ENCODE measurements at regions not wholly inside any gene's neighbourhood (a gene's known extent, or its start where the extent isn't known, plus 50 kb on each side); places are given as distances from the start of the nearest gene placed in this dataset.

- WGBS (ENCODE audit: extremely low coverage, insufficient read length, low lambda C conversion rate): no CpG with 5 or more reads among the region's 3 CpGs
- H3T11ph ChIP-seq (ENCODE audit: low read length): no peak overlapping the region
- no peak overlapping the region for H4K91ac ChIP-seq (ENCODE audit: insufficient read length, low read depth, low read length)
Observed at GRCh38 chr20:12110274-12110673, 192.6 kb downstream of the BTBD3 start.

More at GRCh38 chr20:12110274-12110673, 192.6 kb downstream of the BTBD3 start:
- Histone ChIP-seq H3K56ac (ENCODE audit: insufficient read length, low read depth, low read length) (no peak overlapping the region), H2AK5ac (ENCODE audit: insufficient read length, low read length) (no peak overlapping the region), H3K27ac (ENCODE audit: insufficient read length, low read depth, low read length) (no peak overlapping the region), H3K23me2 (ENCODE audit: insufficient read length, low read depth, low read length, poor library complexity, severe bottlenecking) (no peaks in the 10 kb centered on the region), H3K4me1 (ENCODE audit: insufficient read depth, low read length) (no peaks in the 10 kb centered on the region), H3K79me2 (ENCODE audit: insufficient read depth, low read length) (no peaks in the 10 kb centered on the region), H2AFZ (ENCODE audit: low read length) (no peak overlapping the region), H3K9ac (ENCODE audit: extremely low read depth, insufficient read length, low read length) (no peak overlapping the region), H3K18ac (ENCODE audit: insufficient read length, low read depth, low read length) (no peak overlapping the region), H3K14ac (ENCODE audit: insufficient read depth, low read length) (no peak overlapping the region), H3K9me3 (ENCODE audit: control insufficient read depth, low read depth, low read length) (no peaks in the 10 kb centered on the region), H3K79me1 (ENCODE audit: insufficient read depth, low read depth, low read length, poor library complexity, severe bottlenecking) (no peaks in the 10 kb centered on the region), H2BK15ac (ENCODE audit: low read depth, low read length) (no peak overlapping the region), H2BK12ac (ENCODE audit: insufficient read length, low read depth, low read length) (no peak overlapping the region), H3K27me3 (ENCODE audit: insufficient read depth, low read length) (no peaks in the 10 kb centered on the region), H4K20me1 (ENCODE audit: control insufficient read depth, insufficient read depth, insufficient read length) (no peaks in the 10 kb centered on the region), H2BK120ac (ENCODE audit: low read depth, low read length, poor library complexity, severe bottlenecking) (no peak overlapping the region), H2BK5ac (ENCODE audit: insufficient read length, low read length) (no peak overlapping the region), H3K23ac (ENCODE audit: insufficient read length, low read depth, low read length) (no peak overlapping the region), H4K5ac (ENCODE audit: insufficient read length, low read depth, low read length) (no peak overlapping the region), H3K4me2 (ENCODE audit: insufficient read depth, insufficient read length, low read length) (no peak overlapping the region), H2BK20ac (ENCODE audit: low read depth, low read length, poor library complexity, severe bottlenecking) (no peak overlapping the region), H3K4ac (ENCODE audit: low read depth, low read length) (no peak overlapping the region), H4K8ac (replicated peaks; ENCODE audit: insufficient read length, low read depth, low read length) (no peak overlapping the region)
- peaks cover 0 to 3% of the 10 kb centered on the region in 2 experiments; a peak in 1 of 4 replicates for H3K4me1 Mint-ChIP-seq
- H3K4me3 Mint-ChIP-seq: no peak overlapping the region
- peaks cover 0 to 2% (median 0%) of the 10 kb centered on the region in 3 experiments; a peak in 1 of 7 replicates for H3K36me3 Mint-ChIP-seq (ENCODE audit: insufficient read depth in 1 of 3, low read depth in 3 of 3)
- H3K27me3 Mint-ChIP-seq (ENCODE audit: low read depth): no peaks in the 10 kb centered on the region
- H3K27ac Mint-ChIP-seq: no peak overlapping the region
- TF ChIP-seq CTCF (conservative IDR thresholded peaks at IDR 0.05): no peak
- peaks cover 0 to 5% of the 10 kb centered on the region in 2 experiments; a peak in 2 of 5 replicates for H3K9me3 Mint-ChIP-seq
- DNase-seq: no peak
